DMS114 treated with DMSO at 0.1 percent for 48 hours (cell line): ENCODE measurements at regions not wholly inside any gene's neighbourhood (a gene's known extent, or its start where the extent isn't known, plus 50 kb on each side); places are given as distances from the start of the nearest gene placed in this dataset.
"Not testable (repeated sequence)": the region's sequence is repeated elsewhere in the genome, so short reads cannot be mapped to it uniquely, and the experiment has no call there.

Experiments
- DNase-seq: peaks from one replicate; lab custom pipeline; 2025; ENCODE audit not compliant: unreplicated experiment; lab: John Stamatoyannopoulos, UW

GRCh38 chr16:64365448-64365931, 756.4 kb downstream of the CDH11 start:
- DNase-seq = no peak

GRCh38 chr16:64364894-64365293, 757.0 kb downstream of the CDH11 start:
- no peak for DNase-seq

GRCh38 chr16:64364416-64364815, 757.4 kb downstream of the CDH11 start:
- DNase-seq = no peak

- no peak for DNase-seq
These were observed 757.8 kb downstream of the CDH11 start for GRCh38 chr16:64364016-64364415.

GRCh38 chr16:64363039-64363438, 758.8 kb downstream of the CDH11 start:
- DNase-seq = no peak

GRCh38 chr16:64362193-64362592, 759.7 kb downstream of the CDH11 start:
- no peak for DNase-seq

- DNase-seq = no peak
These were observed 760.1 kb downstream of the CDH11 start for GRCh38 chr16:64361753-64362152.

GRCh38 chr16:64358291-64358690, 763.6 kb downstream of the CDH11 start:
- no peak for DNase-seq

- DNase-seq = no peak
These were observed 765.6 kb downstream of the CDH11 start for GRCh38 chr16:64356267-64356666.

- no peak for DNase-seq
These were observed 769.6 kb downstream of the CDH11 start for GRCh38 chr16:64352246-64352645.

GRCh38 chr16:64351121-64351520, 770.7 kb downstream of the CDH11 start:
- no peak for DNase-seq

GRCh38 chr16:64346080-64346479, 775.8 kb downstream of the CDH11 start:
- DNase-seq = no peak

- DNase-seq = no peak
These were observed 776.7 kb downstream of the CDH11 start for GRCh38 chr16:64345142-64345541.

- DNase-seq = not testable (repeated sequence)
These were observed 777.9 kb downstream of the CDH11 start for GRCh38 chr16:64343820-64344443.

- no peak for DNase-seq
These were observed 778.6 kb downstream of the CDH11 start for GRCh38 chr16:64343061-64343819.

GRCh38 chr16:64341336-64341735, 780.5 kb downstream of the CDH11 start:
- not testable (repeated sequence) for DNase-seq

- DNase-seq = no peak
These were observed 782.7 kb downstream of the CDH11 start for GRCh38 chr16:64339052-64339770.

- no peak for DNase-seq
These were observed 800.0 kb downstream of the CDH11 start for GRCh38 chr16:64321881-64322280.

- no peak for DNase-seq
These were observed 800.8 kb downstream of the CDH11 start for GRCh38 chr16:64321066-64321465.

- no peak for DNase-seq
These were observed 804.3 kb downstream of the CDH11 start for GRCh38 chr16:64317601-64318000.

GRCh38 chr16:64313726-64314125, 808.1 kb downstream of the CDH11 start:
- no peak for DNase-seq

GRCh38 chr16:64312980-64313379, 808.9 kb downstream of the CDH11 start:
- DNase-seq = no peak
